A673 (cell line): ENCODE measurements at regions not wholly inside any gene's neighbourhood (a gene's known extent, or its start where the extent isn't known, plus 50 kb on each side); places are given as distances from the start of the nearest gene placed in this dataset.

Source experiments
- BruUV-seq: library from RNA; stranded (reverse); fragments of 400-500 nt; replicated peaks from 2 replicates; lab custom pipeline; 2021; lab: Mats Ljungman, UMichigan
- CTCF ChIA-PET: fragments of 300-600 bp; sonication (Branson Sonifier 250); formaldehyde crosslinking; loops from one replicate; lab custom pipeline; 2022; ENCODE audit warnings: antibody characterized with exemption; lab: Charles Lee
- POLR2A ChIA-PET: fragments of 300-600 bp; sonication (Branson Sonifier 250); formaldehyde crosslinking; loops from one replicate; lab custom pipeline; 2022; ENCODE audit warnings: antibody characterized with exemption; ENCODE audit not compliant: low non-redundant PET; lab: Charles Lee
- DNase-seq: peaks from one replicate; pipeline ENCODE4 v3.0.0-alpha.2; 2015; ENCODE audit warnings: low spot score
- H3K27ac ChIP-seq: fragments of 200-600 bp; sonication (generic); 2 replicates; pipeline ENCODE4 v1.5.1; 2016; ENCODE audit warnings: mixed run types, low read depth, mild to moderate bottlenecking, mixed read lengths, antibody characterized with exemption, low read length; ENCODE audit not compliant: poor library complexity, severe bottlenecking
- H3K27me3 ChIP-seq: fragments of 200-600 bp; sonication (generic); replicated peaks from 2 replicates; pipeline ENCODE4 v1.6.1; 2017; ENCODE audit warnings: mixed run types, low read depth, mild to moderate bottlenecking, mixed read lengths, antibody characterized with exemption, low read length; ENCODE audit not compliant: insufficient read depth, poor library complexity
- H3K36me3 ChIP-seq: fragments of 200-600 bp; sonication (generic); 2 replicates; pipeline ENCODE4 v1.6.1; 2016; ENCODE audit warnings: mixed run types, mild to moderate bottlenecking, mixed read lengths, antibody characterized with exemption, low read length; ENCODE audit not compliant: insufficient read depth, poor library complexity, severe bottlenecking
- H3K4me1 ChIP-seq: fragments of 200-600 bp; sonication (generic); 2 replicates; pipeline ENCODE4 v1.6.1; 2017; ENCODE audit warnings: mixed run types, mild to moderate bottlenecking, mixed read lengths, antibody characterized with exemption, low read length; ENCODE audit not compliant: insufficient read depth, poor library complexity, severe bottlenecking
- H3K4me3 ChIP-seq: fragments of 200-600 bp; sonication (generic); 2 replicates; pipeline ENCODE4 v1.5.1; 2016; ENCODE audit warnings: low read depth, mixed run types, mild to moderate bottlenecking, mixed read lengths, low read length; ENCODE audit not compliant: poor library complexity, severe bottlenecking
- H3K9me3 ChIP-seq: fragments of 200-600 bp; sonication (generic); 2 replicates; pipeline ENCODE4 v1.6.1; 2016; ENCODE audit warnings: mixed run types, low read depth, mild to moderate bottlenecking, mixed read lengths, antibody characterized with exemption, low read length; ENCODE audit not compliant: poor library complexity, severe bottlenecking
- CTCF ChIP-seq: fragments of 300-800, 200-600 bp; sonication (generic); conservative IDR thresholded peaks from 2 replicates; pipeline ENCODE4 v1.5.1; 2017; ENCODE audit warnings: low read depth, mild to moderate bottlenecking, antibody characterized with exemption, low read length, moderate library complexity, mixed read lengths
- EZH2 ChIP-seq: fragments of 200-600 bp; sonication (generic); IDR thresholded peaks from 2 replicates; pipeline ENCODE4 v1.6.1; 2017; ENCODE audit warnings: borderline replicate concordance, low read depth, mild to moderate bottlenecking, mixed read lengths, antibody characterized with exemption, low read length; ENCODE audit not compliant: poor library complexity, severe bottlenecking
- intact Hi-C: fragments of 100-400 bp; cut with micrococcal nuclease; formaldehyde crosslinking; loops from one replicate; pipeline ENCODE4 v1.10.0; 2022; ENCODE audit not compliant: unreplicated experiment

DNA sequence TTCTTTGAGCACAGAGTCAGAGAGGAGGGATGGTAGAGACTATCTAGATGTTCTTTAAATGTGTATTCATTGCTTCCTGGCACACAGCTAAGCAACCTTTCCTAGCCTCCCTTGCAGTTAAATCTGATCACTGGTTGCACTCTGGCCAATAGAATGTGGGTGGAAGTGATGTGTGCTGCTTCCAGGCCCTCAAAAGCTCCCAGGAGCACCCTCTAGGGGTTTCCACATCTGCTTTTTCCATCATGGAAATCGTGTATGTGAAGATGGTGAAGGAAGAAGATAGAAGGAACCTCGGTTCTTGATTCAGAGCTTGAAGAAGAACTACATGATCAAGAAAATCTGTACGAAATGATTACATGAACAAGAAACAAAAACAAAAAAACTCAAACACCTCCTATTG, 149.8 kb upstream of the JAG1 start:
- H3K27ac ChIP-seq, result no peak overlapping the region
- no peaks in the 10 kb centered on the region for H3K36me3 ChIP-seq
- intact Hi-C loops, result no loop called here
- no peaks in the 10 kb centered on the region for H3K4me1 ChIP-seq
- no peaks in the 10 kb centered on the region for H3K9me3 ChIP-seq
- POLR2A ChIA-PET, result no interaction called here
- TF ChIP-seq EZH2 (no peak), CTCF (no peak)
- DNase-seq, result no peak
- CTCF ChIA-PET, result no interaction called here
- no peak overlapping the region for H3K4me3 ChIP-seq
- no peaks in the 10 kb centered on the region for H3K27me3 ChIP-seq
- BruUV-seq, result no TSS peak

- Histone ChIP-seq H3K27me3 (no peaks in the 10 kb centered on the region), H3K27ac (no peak overlapping the region), H3K4me3 (no peak overlapping the region), H3K4me1 (no peaks in the 10 kb centered on the region), H3K36me3 (no peaks in the 10 kb centered on the region), H3K9me3 (no peaks in the 10 kb centered on the region)
- intact Hi-C loops, result no loop called here
- BruUV-seq, result no TSS peak
- no peak for TF ChIP-seq CTCF
- no peak for TF ChIP-seq EZH2
- CTCF ChIA-PET, result no interaction called here
- POLR2A ChIA-PET, result no interaction called here
- DNase-seq, result no peak
These were observed 151.1 kb upstream of the JAG1 start for GRCh38 chr20:10824750-10825500.

DNA sequence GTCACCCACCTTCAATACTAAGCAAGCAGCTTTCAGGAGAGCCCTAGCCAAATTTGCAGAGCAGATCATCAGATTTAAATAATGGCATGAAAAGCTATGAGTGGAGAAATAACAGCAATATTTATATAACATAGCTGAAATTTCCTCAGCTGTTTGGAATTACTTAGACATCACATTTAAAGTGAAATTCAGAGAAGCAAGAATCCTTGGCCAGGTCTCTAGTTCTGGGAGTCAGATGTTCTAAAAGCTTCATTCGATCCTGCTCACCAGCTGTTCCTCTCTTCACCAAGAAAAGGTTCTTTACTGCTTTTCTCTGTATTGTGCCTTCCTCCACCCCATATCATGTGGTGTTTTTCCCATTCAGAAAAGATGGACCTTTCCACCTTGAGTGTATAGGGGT, 152.3 kb upstream of the JAG1 start:
- Histone ChIP-seq H3K36me3 (no peaks in the 10 kb centered on the region), H3K9me3 (no peaks in the 10 kb centered on the region), H3K4me1 (no peaks in the 10 kb centered on the region), H3K27me3 (no peaks in the 10 kb centered on the region), H3K4me3 (no peak overlapping the region), H3K27ac (no peak overlapping the region)
- POLR2A ChIA-PET, result no interaction called here
- intact Hi-C loops, result no loop called here
- no peak for DNase-seq
- BruUV-seq, result no TSS peak
- no peak for TF ChIP-seq EZH2
- TF ChIP-seq CTCF, result no peak
- CTCF ChIA-PET, result no interaction called here
